ENCODE measurements at regions not wholly inside any gene's neighbourhood (a gene's known extent, or its start where the extent isn't known, plus 50 kb on each side); places are given as distances from the start of the nearest gene placed in this dataset.
"Not testable (repeated sequence)": the region's sequence is repeated elsewhere in the genome, so short reads cannot be mapped to it uniquely, and the experiment has no call there.

DNA sequence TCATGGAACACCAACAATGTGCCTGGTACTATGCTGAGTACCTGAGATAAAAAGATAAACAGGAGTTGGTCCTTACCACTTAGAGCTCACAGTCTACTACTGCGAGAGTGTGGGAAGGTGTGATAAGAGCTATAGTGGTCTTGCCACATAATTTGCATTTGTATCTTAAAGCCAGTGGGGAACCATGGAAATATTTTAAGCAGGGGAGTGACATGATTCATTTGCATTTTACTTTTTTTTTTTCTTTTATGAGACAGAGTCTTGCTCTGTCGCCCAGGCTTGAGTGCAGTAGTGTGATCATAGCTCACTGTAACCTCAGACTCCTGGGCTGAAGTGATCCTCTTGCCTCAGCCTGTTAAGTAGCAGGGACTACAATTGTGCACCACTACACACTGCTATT is 54.2 kb upstream of the FAM72C start:
- DNase-seq (ENCODE audit: low read depth), result not testable (repeated sequence)

GRCh38 chr1:144021690-144022384 is 50.1 kb upstream of the FAM72C start:
- DNase-seq (ENCODE audit: low read depth), result not testable (repeated sequence)

Measured in activated T-helper 9 cell treated with anti-CD3 and anti-CD28 coated beads, Interleukin-2, amount 50 U/mL, for 16 hours (primary cell).